MM.1S (cell line): ENCODE measurements at regions not wholly inside any gene's neighbourhood (a gene's known extent, or its start where the extent isn't known, plus 50 kb on each side); places are given as distances from the start of the nearest gene placed in this dataset.

Experiments used
- DNase-seq: peaks from one replicate; pipeline ENCODE4 v3.0.0-alpha.2; 2015
- H2AFZ ChIP-seq: fragments of 300-600 bp; sonication (generic); 2 replicates; pipeline ENCODE4 v1.6.0; 2016; ENCODE audit warnings: antibody characterized with exemption, low read length
- H3F3A ChIP-seq: fragments of 300-600 bp; sonication (generic); 2 replicates; pipeline ENCODE4 v1.6.1; 2016; ENCODE audit warnings: mild to moderate bottlenecking, antibody characterized with exemption, low read length, moderate library complexity, mixed read lengths; ENCODE audit not compliant: insufficient read depth
- H3K27ac ChIP-seq: fragments of 300-600 bp; sonication (generic); 2 replicates; pipeline ENCODE4 v1.5.1; 2016; ENCODE audit warnings: mild to moderate bottlenecking, low read length
- H3K27me3 ChIP-seq: fragments of 300-600 bp; sonication (generic); replicated peaks from 2 replicates; pipeline ENCODE4 v1.6.0; 2016; ENCODE audit warnings: low read length; ENCODE audit not compliant: insufficient read depth
- H3K36me3 ChIP-seq: fragments of 300-600 bp; sonication (generic); replicated peaks from 2 replicates; pipeline ENCODE4 v1.6.1; 2016; ENCODE audit warnings: mild to moderate bottlenecking, low read length, mixed read lengths; ENCODE audit not compliant: insufficient read depth
- H3K4me1 ChIP-seq: fragments of 300-600 bp; sonication (generic); 2 replicates; pipeline ENCODE4 v1.6.1; 2016; ENCODE audit warnings: low read length, mixed read lengths
- H3K4me2 ChIP-seq: fragments of 300-600 bp; sonication (generic); 2 replicates; pipeline ENCODE4 v1.6.0; 2016; ENCODE audit warnings: low read depth, low read length
- H3K4me3 ChIP-seq: fragments of 300-600 bp; sonication (generic); 2 replicates; pipeline ENCODE4 v1.5.1; 2016; ENCODE audit warnings: low read length, mixed read lengths
- H3K79me2 ChIP-seq: fragments of 300-600 bp; sonication (generic); 2 replicates; pipeline ENCODE4 v1.6.1; 2016; ENCODE audit warnings: mixed run types, low read length, mixed read lengths
- H3K9ac ChIP-seq: fragments of 300-600 bp; sonication (generic); 2 replicates; pipeline ENCODE4 v1.6.1; 2016; ENCODE audit warnings: low read length, mixed read lengths
- H3K9me2 ChIP-seq: fragments of 300-600 bp; sonication (generic); replicated peaks from 2 replicates; pipeline ENCODE4 v1.6.1; 2016; ENCODE audit warnings: mild to moderate bottlenecking, low read length, mixed read lengths; ENCODE audit not compliant: insufficient read depth
- H3K9me3 ChIP-seq: fragments of 300-600 bp; sonication (generic); replicated peaks from 2 replicates; pipeline ENCODE4 v1.6.1; 2016; ENCODE audit warnings: mild to moderate bottlenecking, low read length, mixed read lengths; ENCODE audit not compliant: insufficient read depth
- H4K20me1 ChIP-seq: fragments of 300-600 bp; sonication (generic); 2 replicates; pipeline ENCODE4 v1.6.1; 2016; ENCODE audit warnings: mild to moderate bottlenecking, low read length, moderate library complexity, mixed read lengths; ENCODE audit not compliant: insufficient read depth
- CTCF ChIP-seq: fragments of 300-600 bp; sonication (generic); IDR thresholded peaks from 2 replicates; pipeline ENCODE4 v1.5.1; 2016; ENCODE audit warnings: antibody characterized with exemption, low read length, mixed read lengths
- EZH2 ChIP-seq: fragments of 300-600 bp; sonication (generic); optimal IDR thresholded peaks from 2 replicates; pipeline ENCODE3; 2017; ENCODE audit warnings: low read depth, mild to moderate bottlenecking, antibody characterized with exemption, low read length, mixed read lengths
- EZH2phosphoT487 ChIP-seq: fragments of 300-600 bp; sonication (generic); IDR thresholded peaks from 2 replicates; pipeline ENCODE4 v1.6.1; 2018; ENCODE audit warnings: antibody characterized with exemption, low read length

- no peaks in the 10 kb centered on the region for H3K36me3 ChIP-seq
- peaks cover 4% of the 10 kb centered on the region; the same call in 1 of the 2 replicates for H3K4me1 ChIP-seq
- H3F3A ChIP-seq = no peaks in the 10 kb centered on the region
- H3K27ac ChIP-seq = no peak overlapping the region
- H3K4me3 ChIP-seq = no peak overlapping the region
- no peaks in the 10 kb centered on the region for H3K79me2 ChIP-seq
- no peak for DNase-seq
- H3K9ac ChIP-seq = no peak overlapping the region
- no peak overlapping the region for H3K4me2 ChIP-seq
- H3K27me3 ChIP-seq = no peaks in the 10 kb centered on the region
- no peaks in the 10 kb centered on the region for H3K9me3 ChIP-seq
- no peak overlapping the region for H2AFZ ChIP-seq
- no peaks in the 10 kb centered on the region for H4K20me1 ChIP-seq
- TF ChIP-seq CTCF (no peak), EZH2phosphoT487 (no peak), EZH2 (no peak)
- no peaks in the 10 kb centered on the region for H3K9me2 ChIP-seq
Observed at GRCh38 chr6:74253261-74253660, 557.3 kb downstream of the CD109 start.

- Histone ChIP-seq H3K9me3 (no peaks in the 10 kb centered on the region), H3K27me3 (no peaks in the 10 kb centered on the region), H3K4me3 (no peak overlapping the region), H3K27ac (no peak overlapping the region), H3K36me3 (no peaks in the 10 kb centered on the region), H2AFZ (no peak overlapping the region), H3K4me2 (no peak overlapping the region), H3F3A (no peaks in the 10 kb centered on the region), H3K9me2 (no peaks in the 10 kb centered on the region), H3K79me2 (no peaks in the 10 kb centered on the region), H3K4me1 (peaks cover 4% of the 10 kb centered on the region; the same call in 1 of the 2 replicates), H3K9ac (no peak overlapping the region), H4K20me1 (no peaks in the 10 kb centered on the region)
- TF ChIP-seq EZH2phosphoT487 = no peak
- no peak for TF ChIP-seq EZH2
- no peak for TF ChIP-seq CTCF
- no peak for DNase-seq
Observed at GRCh38 chr6:74250161-74250818, 554.3 kb downstream of the CD109 start.

GRCh38 chr6:74249658-74250057 is 553.7 kb downstream of the CD109 start:
- H3F3A ChIP-seq = no peaks in the 10 kb centered on the region
- H3K9me3 ChIP-seq = no peaks in the 10 kb centered on the region

More at GRCh38 chr6:74249658-74250057, 553.7 kb downstream of the CD109 start:
- H3K27ac ChIP-seq = no peak overlapping the region
- H2AFZ ChIP-seq = no peak overlapping the region
- no peak for TF ChIP-seq EZH2phosphoT487
- TF ChIP-seq EZH2 = no peak
- TF ChIP-seq CTCF = no peak
- no peak overlapping the region for H3K9ac ChIP-seq
- no peaks in the 10 kb centered on the region for H3K79me2 ChIP-seq
- no peaks in the 10 kb centered on the region for H3K27me3 ChIP-seq
- H4K20me1 ChIP-seq = no peaks in the 10 kb centered on the region
- H3K9me2 ChIP-seq = no peaks in the 10 kb centered on the region
- no peak overlapping the region for H3K4me3 ChIP-seq
- peak; percentile 30 for DNase-seq
- no peak overlapping the region for H3K4me2 ChIP-seq
- no peaks in the 10 kb centered on the region for H3K36me3 ChIP-seq
- H3K4me1 ChIP-seq = peaks cover 4% of the 10 kb centered on the region; the same call in 1 of the 2 replicates
